Stimulated activated CD4-positive, alpha-beta T cell treated with anti-CD3 and anti-CD28 coated beads, Interleukin-15, amount 100 ng/mL, for 48 hours (primary cell): ENCODE measurements at regions not wholly inside any gene's neighbourhood (a gene's known extent, or its start where the extent isn't known, plus 50 kb on each side); places are given as distances from the start of the nearest gene placed in this dataset.

Experiments used
- DNase-seq, 2 donors: peaks; one replicate each; pipeline ENCODE4 v3.0.0-alpha.2; 2020; ENCODE audit warnings: low read depth in 2 of 2

DNA sequence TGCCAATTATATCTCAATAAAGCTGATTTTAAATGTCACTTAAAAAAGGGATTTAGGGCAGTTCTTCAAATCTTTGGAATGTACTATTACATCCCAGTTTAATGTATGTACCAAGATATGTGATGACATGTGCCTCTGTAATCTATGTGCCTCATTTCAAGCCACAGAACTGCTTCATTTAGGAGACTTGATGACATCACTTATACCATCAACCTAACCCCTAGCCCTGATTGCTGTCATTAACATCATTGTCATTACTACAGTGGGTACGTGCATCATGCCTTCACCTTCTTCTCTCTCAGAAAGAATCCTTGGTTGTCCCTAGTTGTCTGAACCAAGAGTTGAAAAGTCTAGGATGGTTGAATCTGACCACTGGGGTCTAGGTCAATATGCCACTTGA lies 134.3 kb upstream of the RAB11FIP2 start:
- no peak for DNase-seq

DNA sequence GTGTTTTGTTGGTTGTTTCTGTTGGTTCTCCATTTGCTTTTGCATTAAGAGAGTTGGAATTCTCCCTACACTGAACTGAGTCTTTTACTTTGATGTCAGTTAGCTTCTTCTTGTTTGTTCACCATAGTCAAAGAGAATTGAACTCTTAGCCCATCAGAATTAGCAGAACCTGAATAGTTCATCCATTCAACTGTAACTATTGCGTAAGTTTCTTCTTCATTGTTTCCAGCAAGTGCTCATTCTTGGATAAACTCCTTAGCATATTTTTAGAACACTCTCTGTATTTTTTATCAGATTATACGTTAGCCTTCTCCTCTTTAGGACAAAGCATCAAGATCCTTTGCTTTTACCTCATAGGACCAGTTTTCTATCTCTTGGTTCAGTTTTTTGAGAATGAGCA lies 128.4 kb upstream of the RAB11FIP2 start:
- no peak for DNase-seq

DNA sequence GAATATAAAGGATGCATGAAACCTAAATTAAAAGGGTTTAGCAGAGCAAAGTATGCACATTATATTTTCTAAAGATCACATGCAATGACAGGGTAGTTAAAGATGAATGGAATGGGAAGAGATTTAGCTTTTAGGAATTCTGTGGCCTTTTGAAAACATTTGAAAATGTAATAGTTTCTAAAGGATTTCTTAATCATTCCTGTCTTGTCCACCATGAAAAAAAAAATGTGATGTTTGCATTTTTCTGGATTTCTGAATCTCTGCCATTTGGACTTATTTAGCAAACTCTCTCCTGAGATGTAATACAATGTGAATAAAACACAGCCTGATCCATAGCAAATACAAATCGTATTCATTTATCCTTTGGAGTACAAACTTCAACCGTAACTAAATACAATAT lies 126.6 kb upstream of the RAB11FIP2 start:
- DNase-seq: no peak

DNA sequence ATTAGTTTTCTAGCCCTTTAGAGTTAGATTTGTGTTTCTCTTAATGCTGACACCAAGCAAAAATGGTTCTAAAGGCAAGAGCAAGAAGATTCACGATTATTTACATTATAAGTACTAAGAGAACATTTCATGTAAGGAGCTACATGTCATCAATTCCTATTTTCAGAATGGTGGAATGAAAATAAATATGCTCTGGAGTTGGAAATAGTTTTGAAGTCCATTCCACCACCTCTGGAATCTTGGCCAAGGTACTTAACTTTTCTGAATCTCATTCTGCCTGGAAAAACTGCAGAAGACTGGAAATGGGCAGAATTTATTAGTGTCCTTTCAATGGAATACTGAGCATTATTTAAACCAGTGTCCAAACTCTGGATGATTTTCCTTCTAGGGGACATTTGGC lies 125.1 kb upstream of the RAB11FIP2 start:
- DNase-seq: no peak

DNA sequence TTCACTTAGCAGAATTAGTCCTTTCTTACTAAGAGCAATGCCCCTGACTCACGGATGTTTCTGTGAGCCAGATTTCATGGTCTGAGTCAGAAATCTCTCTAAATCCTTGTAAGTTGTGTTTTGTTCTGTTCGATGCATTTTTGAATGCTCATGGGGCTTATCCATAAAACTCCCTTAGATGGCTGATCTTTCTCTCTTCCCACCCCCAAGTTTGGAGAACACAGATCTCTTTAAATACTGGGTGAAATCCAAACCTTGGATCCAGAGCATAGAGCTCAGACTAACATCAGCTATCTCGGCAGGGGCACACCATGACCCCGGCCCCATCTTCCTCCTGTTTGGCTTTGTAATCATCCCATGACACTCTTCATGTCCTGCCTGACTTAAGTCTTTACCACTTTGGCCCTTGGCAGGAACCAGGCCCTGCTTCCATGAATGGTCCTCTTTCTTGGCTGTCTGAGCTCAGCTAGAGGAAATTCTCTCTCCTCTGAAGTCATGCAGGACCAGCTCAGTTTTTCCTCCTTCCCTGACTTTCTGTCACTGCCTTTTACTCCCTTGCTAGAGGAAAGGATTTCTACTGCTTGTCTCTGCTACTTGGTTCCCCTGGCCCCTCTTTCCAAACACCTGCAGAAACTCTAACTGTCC lies 120.4 kb upstream of the RAB11FIP2 start:
- DNase-seq: no peak

DNA sequence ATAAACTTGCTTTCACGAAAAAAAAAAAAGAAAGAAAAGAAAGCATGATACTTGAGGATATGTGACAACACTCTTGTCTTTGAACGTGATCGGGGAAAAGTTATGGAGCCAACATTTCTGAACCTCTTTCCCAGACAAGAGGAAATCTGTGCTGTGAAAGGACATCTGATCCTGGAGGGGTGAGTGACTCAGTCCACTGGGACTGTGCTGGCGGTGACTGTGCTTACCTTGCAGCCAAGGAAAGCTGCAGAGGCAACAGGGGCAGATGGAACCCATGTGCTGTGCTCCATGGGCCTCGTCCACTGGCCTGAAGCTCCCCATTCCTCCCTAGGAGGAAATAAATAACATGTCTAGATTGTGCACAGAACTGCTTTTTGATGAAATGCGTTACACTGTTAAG lies 116.5 kb upstream of the RAB11FIP2 start:
- no peak for DNase-seq

DNA sequence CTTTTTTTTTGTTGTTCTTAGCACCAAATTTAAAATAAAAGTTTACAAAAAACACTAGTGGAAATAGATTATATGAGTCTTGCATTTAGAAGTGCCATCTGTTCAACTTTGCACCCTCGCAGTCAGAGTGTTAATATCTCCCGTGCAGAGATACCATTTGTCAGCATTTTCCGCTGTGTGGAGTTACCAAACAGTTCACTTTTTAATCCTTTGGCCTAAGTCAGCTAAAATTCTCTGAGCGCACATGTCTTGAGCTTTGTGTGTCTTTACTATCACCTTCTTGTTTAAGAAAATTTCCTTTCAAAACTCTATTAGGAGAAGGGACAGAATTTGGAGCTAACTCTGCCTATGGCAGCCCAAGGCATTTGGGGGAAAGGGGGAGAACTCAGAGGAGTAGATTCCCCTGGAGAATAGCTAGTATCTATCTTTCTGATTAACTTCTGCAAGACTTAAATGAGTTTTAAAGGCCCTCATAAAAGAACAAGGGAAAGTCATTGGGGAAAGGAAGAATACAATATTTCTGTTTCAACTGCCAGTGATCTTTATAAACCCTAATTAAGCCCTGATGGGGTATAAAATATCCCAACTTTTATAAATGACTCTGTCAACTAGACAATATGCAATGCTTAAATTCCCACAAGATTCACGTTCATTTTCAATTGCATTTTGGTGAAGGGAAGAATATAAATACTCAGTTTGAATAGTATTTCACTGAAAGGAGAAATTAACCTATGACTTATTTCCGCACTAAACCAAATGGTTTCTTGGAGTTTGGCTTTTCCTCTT lies 114.9 kb upstream of the RAB11FIP2 start:
- DNase-seq: no peak

DNA sequence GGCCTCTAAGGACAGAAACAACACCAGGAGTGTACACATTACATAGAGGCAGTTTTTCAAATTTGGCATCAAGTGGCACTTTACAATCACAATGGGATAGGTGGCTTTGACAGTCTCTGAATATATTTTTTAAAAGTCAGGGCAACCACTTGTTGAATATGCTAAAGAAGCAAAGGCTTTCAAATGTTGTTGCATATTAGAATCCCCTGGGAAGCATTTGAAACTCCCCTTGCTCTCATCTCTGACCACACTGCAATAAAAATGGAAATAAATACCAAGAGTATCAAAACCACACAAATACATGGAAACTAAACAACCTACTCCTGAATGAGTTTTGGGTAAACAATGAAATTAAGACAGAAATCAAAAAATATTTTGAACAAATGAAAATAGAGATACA lies 106.5 kb upstream of the RAB11FIP2 start:
- DNase-seq: no peak

DNA sequence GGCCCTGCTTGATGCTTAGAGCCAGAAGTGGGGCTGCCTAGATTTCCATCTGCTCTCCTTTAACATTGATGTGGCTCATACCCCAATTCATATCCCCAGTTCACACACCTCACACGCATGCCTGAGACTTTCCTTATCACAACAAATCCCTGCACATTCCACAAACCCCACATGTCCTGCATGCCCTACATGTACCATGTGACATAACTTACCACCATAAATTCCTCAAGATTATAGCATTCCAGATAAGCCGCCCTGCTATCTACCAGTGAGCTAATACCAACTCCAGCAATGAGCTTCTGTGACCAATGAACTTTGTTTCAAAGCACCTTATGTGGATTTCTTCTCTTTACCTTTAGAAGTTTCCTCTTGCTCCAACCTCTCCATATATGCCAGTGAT lies 104.7 kb upstream of the RAB11FIP2 start:
- DNase-seq: no peak

DNA sequence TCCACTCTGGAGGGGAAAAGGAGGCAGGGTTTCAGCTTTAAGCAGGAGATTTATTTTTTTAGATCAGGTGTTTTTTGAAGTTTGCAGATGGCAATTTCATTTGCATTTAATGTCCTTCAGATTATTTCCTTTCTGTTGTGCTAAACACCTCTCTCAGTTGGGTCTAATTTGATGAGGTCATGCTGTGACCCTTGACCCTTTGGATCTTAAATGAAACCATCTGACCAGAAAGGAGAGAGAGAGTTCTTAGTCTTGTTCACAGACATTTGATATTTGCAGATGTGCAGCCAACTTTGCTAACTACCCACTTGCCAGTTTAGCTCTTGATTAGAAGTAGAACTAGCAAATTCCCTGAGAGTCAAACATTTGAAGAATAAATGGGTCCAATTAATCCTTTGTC lies 101.5 kb upstream of the RAB11FIP2 start:
- no peak for DNase-seq

DNA sequence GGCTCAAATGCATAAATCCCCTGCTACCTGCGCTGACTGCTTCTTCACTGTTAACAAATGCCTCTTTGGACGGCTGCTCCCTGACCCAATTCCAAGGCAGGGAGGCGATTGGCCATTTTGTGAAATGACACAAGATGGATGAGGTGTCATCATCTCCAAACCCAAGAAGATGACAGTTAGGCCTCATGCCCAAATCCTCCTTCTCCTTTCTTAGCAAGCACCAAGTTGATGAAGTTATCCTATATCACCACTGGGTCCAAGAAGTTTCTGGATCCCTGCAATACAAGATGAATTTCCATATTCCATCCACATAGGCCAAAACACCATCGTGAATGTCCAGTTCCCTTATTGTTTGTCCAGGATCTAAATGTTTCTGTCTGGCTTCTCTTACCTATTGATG lies 98.5 kb upstream of the RAB11FIP2 start:
- DNase-seq: no peak

DNA sequence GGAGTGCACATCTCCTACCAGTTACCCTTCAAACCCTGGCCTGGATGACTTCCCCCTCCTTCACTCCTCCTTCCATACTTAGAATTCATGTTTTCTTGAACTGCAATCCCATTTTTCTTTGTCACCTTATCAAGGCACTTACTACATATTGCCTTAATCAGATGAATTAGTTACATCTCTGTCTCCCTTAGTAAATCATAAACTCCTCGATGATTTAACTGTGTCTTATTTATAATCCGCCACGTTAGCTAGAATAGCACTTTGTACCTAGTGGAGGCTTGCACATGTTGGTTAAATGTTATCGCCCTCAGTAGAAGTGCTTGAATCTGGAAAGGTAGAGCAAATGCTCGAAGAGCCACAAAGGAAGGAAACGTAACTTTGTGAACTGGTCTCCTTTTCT lies 94.7 kb upstream of the RAB11FIP2 start:
- DNase-seq: no peak

DNA sequence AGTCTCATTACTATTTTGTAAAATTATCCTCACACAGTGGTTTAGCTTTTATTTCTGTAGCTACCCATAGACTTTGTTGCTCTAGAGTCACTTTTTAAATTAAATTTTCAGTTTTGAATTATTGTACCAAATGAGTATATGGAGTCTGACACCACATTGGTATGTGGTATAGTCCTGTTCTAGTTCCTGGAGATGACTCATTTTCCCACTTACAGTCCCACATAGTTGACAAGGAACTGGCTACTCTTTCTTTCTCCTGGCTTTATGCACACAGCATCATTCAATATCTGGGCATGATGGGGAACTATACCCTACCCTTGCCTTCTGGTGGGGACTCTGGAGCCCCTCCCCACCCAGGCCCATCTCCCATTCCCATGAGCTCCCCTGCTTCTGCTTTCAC lies 92.6 kb upstream of the RAB11FIP2 start:
- DNase-seq: no peak

DNA sequence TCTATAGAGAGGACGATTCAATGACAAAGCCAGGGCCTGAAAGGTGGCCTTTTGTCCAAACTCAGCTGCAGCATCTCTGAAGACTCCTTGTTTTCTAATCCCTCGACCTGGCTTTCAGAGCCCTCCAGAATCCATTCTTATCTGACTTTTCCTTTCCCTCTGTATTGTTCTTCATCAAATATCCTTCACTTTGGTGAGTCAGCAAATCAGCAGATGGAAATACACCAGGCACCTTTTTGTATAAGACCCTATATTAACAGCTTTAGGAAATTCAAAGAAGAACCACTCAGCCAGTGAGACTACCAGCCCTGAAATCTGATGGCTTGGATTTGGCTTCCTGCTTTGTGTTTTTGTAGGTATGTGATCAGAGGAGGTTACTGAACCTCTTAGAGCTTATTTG lies 81.9 kb upstream of the RAB11FIP2 start:
- DNase-seq: no peak

DNA sequence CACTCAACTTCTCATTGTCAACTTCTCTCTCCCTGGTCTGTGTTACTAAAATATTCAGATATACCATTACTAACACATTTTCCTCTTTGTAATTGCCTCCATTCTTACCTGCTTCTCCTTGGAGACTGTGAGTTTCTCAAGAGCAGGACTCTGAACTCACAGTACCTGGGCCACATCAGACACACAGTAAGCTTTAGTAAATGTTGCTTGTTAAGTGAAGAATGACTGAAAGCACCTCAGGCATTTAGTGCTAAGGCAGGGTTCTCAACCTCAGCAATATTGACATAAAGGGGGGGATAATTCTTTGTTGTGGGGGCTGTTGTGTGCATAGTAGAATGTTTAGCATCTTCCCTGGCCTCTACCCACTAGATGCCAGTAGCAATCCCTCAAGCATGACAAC lies 72.0 kb upstream of the RAB11FIP2 start:
- DNase-seq: no peak

DNA sequence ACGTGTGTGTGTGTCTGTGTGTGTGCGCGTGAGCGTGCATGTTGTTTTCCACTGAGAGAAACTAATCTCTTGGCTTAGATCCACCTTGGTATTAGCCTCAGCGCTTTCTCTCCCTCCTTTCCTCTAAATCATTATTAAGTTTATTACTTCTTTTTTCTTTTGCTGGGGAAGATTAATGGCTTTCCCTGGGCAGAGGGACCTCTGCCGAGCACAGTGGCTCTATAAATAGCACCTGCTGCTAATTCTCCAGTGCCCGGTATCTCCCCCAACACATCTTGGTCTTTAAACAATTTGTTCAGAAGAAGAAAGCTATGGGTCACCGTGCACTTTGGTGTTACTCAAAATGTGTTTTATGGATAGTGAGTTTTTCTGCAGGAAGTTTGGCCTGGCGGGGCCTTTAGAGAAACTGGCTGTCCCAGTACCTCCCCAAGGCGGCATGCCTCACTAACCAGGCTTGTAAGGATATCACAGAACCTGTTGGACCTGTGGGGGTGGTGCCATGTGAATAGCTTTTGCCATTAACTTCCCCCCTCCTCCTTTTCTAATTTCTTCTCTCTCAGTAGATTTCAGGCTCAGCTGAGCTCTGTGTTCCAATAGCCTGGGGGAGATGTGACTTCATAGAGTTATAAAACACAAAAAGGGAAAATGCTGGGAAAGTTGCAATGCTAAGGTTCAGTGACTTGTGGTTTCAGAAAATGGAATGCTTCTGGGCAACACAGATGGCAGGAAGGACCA lies 70.1 kb upstream of the RAB11FIP2 start:
- no peak for DNase-seq

DNA sequence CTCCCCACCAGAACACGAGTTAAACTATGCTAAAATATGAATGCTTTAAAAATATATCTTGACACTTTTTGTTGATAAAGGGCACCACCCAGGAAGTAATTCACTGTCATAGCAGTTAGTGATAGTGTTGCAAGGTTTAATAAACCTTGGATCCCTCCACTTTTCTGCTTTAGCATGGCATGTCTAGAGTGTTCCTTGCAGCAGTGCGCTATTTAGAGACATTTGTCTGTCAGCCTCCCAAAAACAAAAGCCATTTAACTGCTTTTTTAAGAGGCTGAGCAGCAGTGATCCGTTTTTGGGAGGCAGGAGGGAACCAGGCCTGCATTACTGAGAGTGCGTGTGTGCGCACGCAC lies 69.6 kb upstream of the RAB11FIP2 start:
- DNase-seq: no peak

DNA sequence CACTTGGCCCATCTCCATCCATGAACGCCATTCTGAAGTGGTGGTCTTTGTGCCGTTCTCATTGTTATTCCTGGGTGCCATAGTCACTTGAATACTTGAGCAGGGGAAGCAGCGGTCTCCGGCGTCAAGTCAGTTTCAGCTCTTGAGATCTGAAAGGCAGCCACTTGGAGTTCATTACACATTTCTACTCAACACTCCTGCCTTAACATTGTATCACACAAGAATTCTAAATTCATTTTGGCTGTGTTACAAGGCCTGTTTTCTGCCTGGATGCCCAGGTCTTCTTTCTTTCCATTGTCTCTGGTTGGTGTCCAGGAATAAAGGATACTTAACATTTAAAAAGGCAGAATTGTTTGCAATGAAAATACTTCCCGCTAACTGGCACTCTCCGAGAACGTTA lies 69.0 kb upstream of the RAB11FIP2 start:
- no peak for DNase-seq

DNA sequence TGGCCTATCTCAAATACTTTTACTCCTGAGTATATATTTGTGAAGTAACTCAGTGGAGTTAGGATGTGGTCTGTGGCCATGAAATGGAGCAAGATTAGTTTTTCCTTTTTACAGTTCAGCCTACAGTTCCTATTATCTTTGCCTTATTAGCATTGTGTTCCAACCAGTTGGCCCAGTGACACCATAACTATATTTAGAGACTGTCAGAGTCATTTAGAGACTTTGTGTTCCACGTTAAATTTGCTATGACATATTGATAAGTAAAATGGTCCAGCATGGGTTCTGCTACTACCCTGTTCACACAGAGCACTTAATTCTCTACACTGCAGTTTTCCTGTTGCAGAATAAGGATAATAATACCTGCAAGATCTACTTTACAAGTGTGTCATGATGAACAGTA lies 68.3 kb upstream of the RAB11FIP2 start:
- DNase-seq: no peak

DNA sequence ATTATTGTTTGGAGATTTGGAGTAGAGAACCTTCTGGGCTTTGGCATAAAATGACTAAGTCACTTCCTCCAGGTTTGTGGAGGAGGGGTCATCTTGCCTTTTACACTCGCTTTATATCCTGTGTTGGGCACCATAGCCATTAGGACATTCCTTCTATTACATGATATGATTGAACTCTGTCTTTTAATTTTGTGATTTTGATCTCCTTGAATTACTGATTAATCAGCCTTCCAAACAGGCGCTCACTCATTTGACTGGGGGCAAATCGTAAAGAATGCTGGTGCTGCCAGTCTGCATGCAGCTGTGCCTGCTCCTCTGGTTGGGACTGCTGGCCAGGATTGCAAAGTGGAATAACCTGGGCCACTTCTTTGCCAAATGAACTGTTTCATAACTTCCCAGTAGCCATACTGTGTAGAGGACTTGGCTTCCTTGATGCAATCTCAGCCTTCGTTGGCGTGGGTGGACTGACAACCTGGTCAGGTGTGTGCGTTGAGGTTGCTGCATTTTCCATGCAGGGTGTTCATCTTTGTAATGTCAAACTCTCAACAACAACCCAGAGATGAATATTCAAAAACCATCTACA lies 65.9 kb upstream of the RAB11FIP2 start:
- no peak for DNase-seq

DNA sequence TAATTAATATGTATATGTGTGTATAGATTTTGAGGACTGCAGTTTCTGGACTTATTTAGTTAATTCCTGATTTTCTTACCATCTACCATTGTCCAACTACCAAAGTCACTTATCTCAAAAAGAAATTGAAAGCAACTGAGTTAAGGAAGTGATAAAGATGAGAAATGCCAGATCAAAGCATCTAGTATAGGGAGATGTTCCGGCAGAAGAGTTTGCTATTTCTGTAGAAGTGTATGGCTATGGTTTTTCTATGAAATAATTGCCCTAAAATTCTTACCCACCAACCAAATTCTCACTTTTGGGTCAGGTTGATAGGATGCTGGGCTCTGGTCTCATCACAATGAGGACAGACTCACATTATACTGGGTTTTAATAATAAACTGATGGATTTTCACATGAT lies 64.0 kb upstream of the RAB11FIP2 start:
- no peak for DNase-seq

DNA sequence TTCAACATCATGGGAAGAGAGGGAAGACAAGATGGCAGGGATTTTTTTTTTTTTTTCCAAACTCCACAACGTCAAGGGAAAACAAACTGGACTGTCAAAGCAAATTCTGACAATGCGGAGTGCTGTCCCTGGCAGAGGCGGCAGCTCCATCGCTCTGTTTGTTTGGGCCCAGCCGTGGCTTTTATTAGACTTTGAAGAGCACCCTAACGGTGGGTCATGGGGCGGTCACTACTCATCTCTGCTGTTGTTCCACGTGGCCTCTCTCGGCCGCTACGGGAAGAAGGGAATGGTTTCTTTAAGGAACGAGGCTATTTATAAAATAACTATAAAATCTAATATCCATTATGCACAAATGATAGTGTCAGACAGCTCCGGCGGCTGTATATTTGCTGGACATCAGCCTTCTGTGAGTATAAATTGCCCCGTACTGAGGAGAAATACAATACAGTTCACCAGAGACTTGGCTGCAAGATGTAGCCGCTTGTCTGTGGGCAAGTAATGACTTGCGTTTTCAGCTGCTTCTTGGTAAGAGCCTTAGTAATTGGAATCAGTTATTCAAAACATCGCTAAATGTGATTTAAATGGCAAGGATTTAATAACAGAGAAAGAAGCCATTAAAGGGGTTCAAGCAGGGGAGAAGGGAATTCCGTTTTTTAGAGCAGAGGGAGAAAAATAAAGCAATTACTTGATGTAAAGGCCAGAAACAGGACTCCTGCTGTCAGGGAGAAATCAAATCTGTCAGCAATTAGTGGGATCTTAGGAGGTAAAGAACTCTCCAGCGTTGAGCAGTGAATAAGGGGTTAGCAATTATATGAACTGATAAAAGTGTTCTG lies 61.7 kb upstream of the RAB11FIP2 start:
- DNase-seq: no peak
